SJCRH30 (cell line): ENCODE measurements at regions not wholly inside any gene's neighbourhood (a gene's known extent, or its start where the extent isn't known, plus 50 kb on each side); places are given as distances from the start of the nearest gene placed in this dataset.

ENCODE experiments used
- DNase-seq, 2 experiments: peaks; one replicate each; pipeline ENCODE4 v3.0.0-alpha.2; 2015 to 2020
- H3K27ac ChIP-seq: fragments of 250-450 bp; sonication (Bioruptor Pico); 2 replicates; pipeline ENCODE4 v1.5.1; 2020; ENCODE audit warnings: mild to moderate bottlenecking, moderate library complexity
- H3K27me3 ChIP-seq: fragments of 250-450 bp; sonication (Bioruptor Pico); 2 replicates; pipeline ENCODE4 v1.5.1; 2020; ENCODE audit warnings: mild to moderate bottlenecking, moderate library complexity
- H3K36me3 ChIP-seq: fragments of 250-450 bp; sonication (Bioruptor Pico); 2 replicates; pipeline ENCODE4 v1.5.1; 2020; ENCODE audit warnings: mild to moderate bottlenecking, moderate library complexity
- H3K4me1 ChIP-seq: fragments of 250-450 bp; sonication (Bioruptor Pico); 2 replicates; pipeline ENCODE4 v1.5.1; 2020; ENCODE audit warnings: mild to moderate bottlenecking, moderate library complexity
- H3K4me3 ChIP-seq: fragments of 250-450 bp; sonication (Bioruptor Pico); 2 replicates; pipeline ENCODE4 v1.5.1; 2020; ENCODE audit warnings: mild to moderate bottlenecking, moderate library complexity
- H3K9me3 ChIP-seq: fragments of 250-450 bp; sonication (Bioruptor Pico); replicated peaks from 2 replicates; pipeline ENCODE4 v1.5.1; 2020; ENCODE audit warnings: mild to moderate bottlenecking, moderate library complexity

- Histone ChIP-seq H3K27me3 (no peaks in the 10 kb centered on the region), H3K27ac (no peak overlapping the region), H3K9me3 (no peaks in the 10 kb centered on the region), H3K4me1 (no peaks in the 10 kb centered on the region), H3K4me3 (no peak overlapping the region), H3K36me3 (no peaks in the 10 kb centered on the region)
- no peak for DNase-seq
These were observed 331.1 kb downstream of the WDR11 start for GRCh38 chr10:121182219-121182618.

- DNase-seq = no peak
- no peak overlapping the region for H3K4me3 ChIP-seq
- no peaks in the 10 kb centered on the region for H3K9me3 ChIP-seq
- H3K27ac ChIP-seq = no peak overlapping the region
- H3K4me1 ChIP-seq = no peaks in the 10 kb centered on the region
- H3K36me3 ChIP-seq = no peaks in the 10 kb centered on the region
- H3K27me3 ChIP-seq = no peaks in the 10 kb centered on the region
These were observed 332.1 kb downstream of the WDR11 start for GRCh38 chr10:121183236-121183635.

GRCh38 chr10:121183707-121184106, 332.5 kb downstream of the WDR11 start:
- Histone ChIP-seq H3K27ac (no peak overlapping the region), H3K9me3 (no peaks in the 10 kb centered on the region), H3K27me3 (no peaks in the 10 kb centered on the region)

GRCh38 chr10:121185816-121186455, 334.8 kb downstream of the WDR11 start:
- no peak for DNase-seq
- H3K4me3 ChIP-seq = no peak overlapping the region
- H3K27me3 ChIP-seq = no peaks in the 10 kb centered on the region
- no peaks in the 10 kb centered on the region; the same call in 1 of the 2 replicates for H3K4me1 ChIP-seq
- H3K36me3 ChIP-seq = no peaks in the 10 kb centered on the region
- no peaks in the 10 kb centered on the region for H3K9me3 ChIP-seq
- no peak overlapping the region for H3K27ac ChIP-seq

More at GRCh38 chr10:121183707-121184106, 332.5 kb downstream of the WDR11 start:
- Histone ChIP-seq H3K36me3 (no peaks in the 10 kb centered on the region), H3K4me1 (no peaks in the 10 kb centered on the region; the same call in 1 of the 2 replicates), H3K4me3 (no peak overlapping the region)
- DNase-seq = no peak

GRCh38 chr10:121187391-121187790, 336.2 kb downstream of the WDR11 start:
- Histone ChIP-seq H3K4me3 (no peak overlapping the region), H3K9me3 (no peaks in the 10 kb centered on the region), H3K27me3 (no peaks in the 10 kb centered on the region), H3K4me1 (no peaks in the 10 kb centered on the region; the same call in 1 of the 2 replicates), H3K27ac (no peak overlapping the region), H3K36me3 (no peaks in the 10 kb centered on the region)
- DNase-seq = peak in 1 of 2 experiments; percentile 13

GRCh38 chr10:121188005-121188404, 336.8 kb downstream of the WDR11 start:
- H3K27me3 ChIP-seq = no peaks in the 10 kb centered on the region
- H3K4me3 ChIP-seq = no peak overlapping the region
- H3K27ac ChIP-seq = no peak overlapping the region
- H3K9me3 ChIP-seq = no peaks in the 10 kb centered on the region
- no peaks in the 10 kb centered on the region for H3K36me3 ChIP-seq
- H3K4me1 ChIP-seq = no peaks in the 10 kb centered on the region; the same call in 1 of the 2 replicates
- peak; percentile 12 to 45 for DNase-seq

GRCh38 chr10:121189066-121189465, 337.9 kb downstream of the WDR11 start:
- no peaks in the 10 kb centered on the region for H3K36me3 ChIP-seq
- no peaks in the 10 kb centered on the region for H3K27me3 ChIP-seq
- no peak for DNase-seq
- H3K4me3 ChIP-seq = no peak overlapping the region
- H3K4me1 ChIP-seq = no peaks in the 10 kb centered on the region; the same call in 1 of the 2 replicates
- H3K27ac ChIP-seq = no peak overlapping the region
- no peaks in the 10 kb centered on the region for H3K9me3 ChIP-seq

GRCh38 chr10:121194696-121195523, 343.7 kb downstream of the WDR11 start:
- H3K4me1 ChIP-seq = no peaks in the 10 kb centered on the region; the same call in 1 of the 2 replicates
- H3K27ac ChIP-seq = no peak overlapping the region
- no peaks in the 10 kb centered on the region for H3K27me3 ChIP-seq
- no peaks in the 10 kb centered on the region; the same call in 1 of the 2 replicates for H3K9me3 ChIP-seq
- no peak overlapping the region for H3K4me3 ChIP-seq
- H3K36me3 ChIP-seq = no peaks in the 10 kb centered on the region
- no peak for DNase-seq

GRCh38 chr10:121195524-121195910, 344.4 kb downstream of the WDR11 start:
- Histone ChIP-seq H3K27me3 (no peaks in the 10 kb centered on the region), H3K9me3 (no peaks in the 10 kb centered on the region; the same call in 1 of the 2 replicates), H3K36me3 (no peaks in the 10 kb centered on the region), H3K27ac (no peak overlapping the region), H3K4me3 (no peak overlapping the region), H3K4me1 (no peaks in the 10 kb centered on the region; the same call in 1 of the 2 replicates)
- DNase-seq = no peak

GRCh38 chr10:121199081-121199480, 347.9 kb downstream of the WDR11 start:
- no peaks in the 10 kb centered on the region for H3K27me3 ChIP-seq
- no peak overlapping the region for H3K4me3 ChIP-seq
- DNase-seq = no peak
- no peak overlapping the region for H3K27ac ChIP-seq
- H3K9me3 ChIP-seq = no peaks in the 10 kb centered on the region; the same call in 1 of the 2 replicates
- no peaks in the 10 kb centered on the region; the same call in 1 of the 2 replicates for H3K4me1 ChIP-seq
- no peaks in the 10 kb centered on the region for H3K36me3 ChIP-seq

- DNase-seq = no peak
- Histone ChIP-seq H3K36me3 (no peaks in the 10 kb centered on the region), H3K4me3 (no peak overlapping the region), H3K9me3 (no peaks in the 10 kb centered on the region), H3K27ac (no peak overlapping the region), H3K4me1 (no peaks in the 10 kb centered on the region; the same call in 1 of the 2 replicates), H3K27me3 (no peaks in the 10 kb centered on the region)
These were observed 354.5 kb downstream of the WDR11 start for GRCh38 chr10:121205625-121206024.

- Histone ChIP-seq H3K9me3 (no peaks in the 10 kb centered on the region), H3K27ac (no peak overlapping the region), H3K27me3 (no peaks in the 10 kb centered on the region), H3K4me3 (no peak overlapping the region), H3K36me3 (no peaks in the 10 kb centered on the region), H3K4me1 (no peaks in the 10 kb centered on the region; the same call in 1 of the 2 replicates)
- DNase-seq = no peak
These were observed 360.3 kb downstream of the WDR11 start for GRCh38 chr10:121211446-121211845.

GRCh38 chr10:121213437-121213836, 362.3 kb downstream of the WDR11 start:
- Histone ChIP-seq H3K4me3 (no peak overlapping the region), H3K9me3 (no peaks in the 10 kb centered on the region), H3K27ac (no peak overlapping the region), H3K27me3 (no peaks in the 10 kb centered on the region), H3K36me3 (no peaks in the 10 kb centered on the region), H3K4me1 (no peaks in the 10 kb centered on the region)
- no peak for DNase-seq

GRCh38 chr10:121216295-121216694, 365.1 kb downstream of the WDR11 start:
- Histone ChIP-seq H3K4me3 (no peak overlapping the region), H3K36me3 (no peaks in the 10 kb centered on the region), H3K27ac (no peak overlapping the region), H3K27me3 (no peaks in the 10 kb centered on the region), H3K4me1 (no peaks in the 10 kb centered on the region), H3K9me3 (no peaks in the 10 kb centered on the region)
- no peak for DNase-seq

GRCh38 chr10:121216721-121217181, 365.6 kb downstream of the WDR11 start:
- Histone ChIP-seq H3K4me1 (no peaks in the 10 kb centered on the region), H3K27ac (no peak overlapping the region), H3K9me3 (no peaks in the 10 kb centered on the region), H3K27me3 (no peaks in the 10 kb centered on the region), H3K4me3 (no peak overlapping the region), H3K36me3 (no peaks in the 10 kb centered on the region)
- DNase-seq = no peak
